HCT116 (cell line): ENCODE measurements at regions not wholly inside any gene's neighbourhood (a gene's known extent, or its start where the extent isn't known, plus 50 kb on each side); places are given as distances from the start of the nearest gene placed in this dataset.

Experiments
- ATAC-seq: fragments of 200-7000 bp; cut with Tn5 transposase; 2 replicates; pipeline ENCODE4 v1.9.1; 2020; ENCODE audit warnings: mild to moderate bottlenecking, moderate library complexity
- BruUV-seq: library from RNA; stranded (reverse); fragments of 400-500 nt; replicated peaks from 2 replicates; lab custom pipeline; 2021; lab: Mats Ljungman, UMichigan
- CTCF ChIA-PET: fragments of 300-600 bp; sonication (Branson Sonifier 250); formaldehyde crosslinking; loops from one replicate; lab custom pipeline; 2021; ENCODE audit warnings: antibody characterized with exemption; lab: Charles Lee
- POLR2A ChIA-PET: fragments of 300-600, 350-600 bp; sonication (Branson Sonifier 250); formaldehyde crosslinking; loops from one replicate; lab custom pipeline; 2021; ENCODE audit warnings: antibody characterized with exemption; lab: Charles Lee
- RAD21 ChIA-PET, 2 experiments: fragments of 300-600 bp; sonication (Branson Sonifier 250); formaldehyde crosslinking; loops; one replicate each; lab custom pipeline; 2023; ENCODE audit warnings: low total read pairs in 2 of 2; ENCODE audit not compliant: uncharacterized antibody in 2 of 2, unreplicated experiment in 2 of 2, low non-redundant PET in 1 of 2; lab: Charles Lee
- DNase-seq: peaks from one replicate; pipeline ENCODE4 v3.0.0-alpha.2; 2010; ENCODE audit warnings: low read depth, low spot score
- H2AFZ ChIP-seq: fragments of 200-600 bp; shearing (Covaris generic), sonication (generic); 2 replicates; pipeline ENCODE4 v1.6.1; 2017; ENCODE audit warnings: low read depth, mixed run types, mixed read lengths, antibody characterized with exemption, low read length; ENCODE audit not compliant: poor library complexity, severe bottlenecking
- H3K27ac ChIP-seq: 2 replicates; pipeline ENCODE4 v1.5.1; 2012; ENCODE audit warnings: low read depth, low read length
- H3K27me3 ChIP-seq: fragments of 200-600 bp; sonication (generic); 2 replicates; pipeline ENCODE4 v1.6.1; 2016; ENCODE audit warnings: mixed run types, low read length, mixed read lengths; ENCODE audit not compliant: insufficient read depth
- H3K36me3 ChIP-seq, 2 experiments: fragments of 200-500 bp in 1 of 2; fragments of 200-600 bp in 1 of 2; sonication (Bioruptor generic) in 1 of 2; sonication (generic) in 1 of 2; 2 replicates each; pipeline versions ENCODE4 v1.5.1 to v1.6.1; 2014 to 2016; ENCODE audit warnings: low read length in 2 of 2, inconsistent platforms in 1 of 2, mixed read lengths in 1 of 2, mixed run types in 1 of 2; ENCODE audit not compliant: insufficient read depth in 2 of 2, control insufficient read depth in 1 of 2
- H3K4me1 ChIP-seq, 2 experiments: fragments of 200-600 bp in 1 of 2; sonication (generic) in 1 of 2; 2 replicates each; pipeline versions ENCODE4 v1.5.1 to v1.6.1; 2012 to 2017; ENCODE audit warnings: low read length in 2 of 2, inconsistent platforms in 1 of 2, mild to moderate bottlenecking in 1 of 2, mixed read lengths in 1 of 2, mixed run types in 1 of 2, moderate library complexity in 1 of 2; ENCODE audit not compliant: insufficient read depth in 2 of 2, control insufficient read depth in 1 of 2
- H3K4me2 ChIP-seq: fragments of 200-600 bp; sonication (generic); 2 replicates; pipeline ENCODE4 v1.6.1; 2017; ENCODE audit warnings: mixed run types, low read length, mixed read lengths
- H3K4me3 ChIP-seq, 2 experiments: fragments of 200-600 bp in 1 of 2; sonication (generic) in 1 of 2; replicated peaks in 1 of 2; 2 replicates each; pipeline ENCODE4 v1.5.1; 2011 to 2016; ENCODE audit warnings: low read length in 2 of 2, control low read depth in 1 of 2, low read depth in 1 of 2, mild to moderate bottlenecking in 1 of 2, mixed read lengths in 1 of 2, mixed run types in 1 of 2
- H3K79me2 ChIP-seq: fragments of 200-600 bp; sonication (generic); 2 replicates; pipeline ENCODE4 v1.6.1; 2017; ENCODE audit warnings: mild to moderate bottlenecking, mixed run types, low read length, moderate library complexity, mixed read lengths; ENCODE audit not compliant: insufficient read depth
- H3K9ac ChIP-seq: fragments of 200-600 bp; sonication (generic); 2 replicates; pipeline ENCODE4 v1.6.1; 2016; ENCODE audit warnings: low read length, mixed read lengths
- H3K9me2 ChIP-seq: fragments of 200-600 bp; sonication (generic), shearing (Covaris generic); 2 replicates; pipeline ENCODE4 v1.6.1; 2017; ENCODE audit warnings: mixed run types, mild to moderate bottlenecking, moderate library complexity; ENCODE audit not compliant: insufficient read depth
- H3K9me3 ChIP-seq, 2 experiments: fragments of 200-500 bp in 1 of 2; fragments of 200-600 bp in 1 of 2; sonication (Bioruptor generic) in 1 of 2; sonication (generic) in 1 of 2; 2 replicates each; pipeline ENCODE4 v1.6.1; 2014 to 2017; ENCODE audit warnings: low read length in 2 of 2, mixed read lengths in 2 of 2, inconsistent platforms in 1 of 2, low read depth in 1 of 2, mild to moderate bottlenecking in 1 of 2, mixed run types in 1 of 2, moderate library complexity in 1 of 2; ENCODE audit not compliant: control insufficient read depth in 1 of 2, insufficient read depth in 1 of 2
- H4K20me1 ChIP-seq: fragments of 200-600 bp; sonication (generic), shearing (Covaris generic); 2 replicates; pipeline ENCODE4 v1.6.1; 2017; ENCODE audit warnings: mixed run types, mild to moderate bottlenecking, moderate library complexity; ENCODE audit not compliant: insufficient read depth
- EGR1 ChIP-seq: IDR thresholded peaks from 2 replicates; pipeline ENCODE4 v1.6.1; 2012; ENCODE audit warnings: low read depth
- ELF1 ChIP-seq: IDR thresholded peaks from 2 replicates; pipeline ENCODE4 v1.6.1; 2012; ENCODE audit warnings: low read depth, borderline replicate concordance
- EZH2phosphoT487 ChIP-seq: fragments of 200-600 bp; IDR thresholded peaks from 2 replicates; pipeline ENCODE4 v1.6.1; 2018; ENCODE audit warnings: antibody characterized with exemption, borderline replicate concordance
- FOSL1 ChIP-seq: IDR thresholded peaks from 2 replicates; pipeline ENCODE4 v1.6.1; 2012; ENCODE audit warnings: low read depth
- POLR2A ChIP-seq: IDR thresholded peaks from 2 replicates; pipeline ENCODE4 v1.7.0; 2011; ENCODE audit warnings: borderline replicate concordance; ENCODE audit not compliant: insufficient read depth, insufficient read length; ENCODE audit errors: extremely low read depth
- POLR2AphosphoS5 ChIP-seq: IDR thresholded peaks from 2 replicates; pipeline ENCODE4 v1.6.1; 2011; ENCODE audit warnings: mild to moderate bottlenecking, low read depth, low read length, moderate library complexity
- RAD21 ChIP-seq: IDR thresholded peaks from 2 replicates; pipeline ENCODE4 v1.6.1; 2012; ENCODE audit warnings: low read depth, mild to moderate bottlenecking
- SIN3A ChIP-seq: IDR thresholded peaks from 2 replicates; pipeline ENCODE4 v1.6.1; 2012; ENCODE audit warnings: low read depth
- SP1 ChIP-seq: IDR thresholded peaks from 2 replicates; pipeline ENCODE4 v1.6.1; 2012; ENCODE audit warnings: low read depth
- SRF ChIP-seq: IDR thresholded peaks from 2 replicates; pipeline ENCODE4 v1.6.1; 2012; ENCODE audit warnings: low read depth
- TCF7L2 ChIP-seq: IDR thresholded peaks from 2 replicates; pipeline ENCODE4 v1.7.0; 2011; ENCODE audit warnings: borderline replicate concordance, inconsistent platforms; ENCODE audit not compliant: insufficient read depth, insufficient read length; ENCODE audit errors: extremely low read depth
- ZNF274 ChIP-seq: fragments of 200-500 bp; sonication (Bioruptor generic); IDR thresholded peaks from 2 replicates; pipeline ENCODE4 v1.6.1; 2014; ENCODE audit warnings: mild to moderate bottlenecking, low read depth, low read length, inconsistent platforms
- intact Hi-C: fragments of 100-400 bp; cut with micrococcal nuclease; formaldehyde crosslinking; loops from 2 replicates; pipeline ENCODE4 v1.10.0; 2022
- TF ChIP-seq, protein P1 (sequence below): IDR thresholded peaks from 2 replicates; pipeline ENCODE4 v1.6.1; 2012
- TF ChIP-seq, protein P2 (sequence below): IDR thresholded peaks from 2 replicates; pipeline ENCODE4 v1.6.1; 2012
- TF ChIP-seq, protein P3 (sequence below): IDR thresholded peaks from 2 replicates; pipeline ENCODE4 v1.6.1; 2011; ENCODE audit warnings: mild to moderate bottlenecking, low read length, moderate library complexity; ENCODE audit not compliant: insufficient replicate concordance; ENCODE audit errors: extremely low read depth
- TF ChIP-seq, protein P4 (sequence below): IDR thresholded peaks from 2 replicates; pipeline ENCODE4 v1.6.1; 2012; ENCODE audit warnings: low read depth
- TF ChIP-seq, protein P5 (sequence below), 3 experiments: fragments of 200-600 bp in 1 of 3; sonication (generic) in 1 of 3; IDR thresholded peaks in 2 of 3; conservative IDR thresholded peaks in 1 of 3; 2 replicates each; pipeline ENCODE4 v1.5.1; 2012 to 2017; ENCODE audit warnings: low read depth in 2 of 3, low read length in 2 of 3, antibody characterized with exemption in 1 of 3, borderline replicate concordance in 1 of 3, control low read depth in 1 of 3, mild to moderate bottlenecking in 1 of 3, mixed read lengths in 1 of 3, mixed run types in 1 of 3, moderate library complexity in 1 of 3; ENCODE audit not compliant: insufficient read depth in 1 of 3

DNA sequence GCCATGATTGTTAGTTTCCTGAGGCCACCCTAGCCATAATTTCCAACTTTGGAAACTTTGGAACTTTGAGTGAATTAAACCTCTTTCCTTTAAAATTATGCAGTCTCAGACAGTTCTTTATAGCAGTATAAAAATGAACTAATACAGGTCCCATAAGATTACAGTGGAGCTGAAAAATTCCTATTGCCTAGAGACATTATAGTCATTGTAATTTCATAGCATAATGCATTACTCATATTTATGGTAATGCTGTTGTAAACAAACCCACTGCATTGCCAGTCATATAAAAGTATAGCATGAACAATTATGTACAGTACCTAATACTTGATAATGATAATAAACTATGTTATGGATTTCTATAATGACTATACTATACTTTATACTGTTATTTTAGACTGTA lies 88.0 kb upstream of the TMEM229A start:
- Histone ChIP-seq H4K20me1 (no peaks in the 10 kb centered on the region), H3K79me2 (no peaks in the 10 kb centered on the region), H3K9ac (no peak overlapping the region), H3K4me3 (no peak overlapping the region), H3K4me1 (no peaks in the 10 kb centered on the region), H3K27me3 (no peaks in the 10 kb centered on the region), H3K9me3 (no peaks in the 10 kb centered on the region), H3K27ac (no peak overlapping the region), H3K36me3 (no peaks in the 10 kb centered on the region), H3K4me2 (no peak overlapping the region), H3K9me2 (no peaks in the 10 kb centered on the region), H2AFZ (no peak overlapping the region)
- BruUV-seq, result no TSS peak
- ChIA-PET RAD21 (no interaction called here), CTCF (no interaction called here), POLR2A (no interaction called here)
- DNase-seq, result no peak
- ATAC-seq, result no peak
- TF ChIP-seq ZNF274 (no peak), POLR2AphosphoS5 (no peak), EZH2phosphoT487 (no peak), SRF (no peak), TCF7L2 (no peak), RAD21 (no peak), SIN3A (no peak), SP1 (no peak), EGR1 (no peak), ELF1 (no peak), FOSL1 (no peak), POLR2A (no peak)
- TF ChIP-seq, protein P1, sequence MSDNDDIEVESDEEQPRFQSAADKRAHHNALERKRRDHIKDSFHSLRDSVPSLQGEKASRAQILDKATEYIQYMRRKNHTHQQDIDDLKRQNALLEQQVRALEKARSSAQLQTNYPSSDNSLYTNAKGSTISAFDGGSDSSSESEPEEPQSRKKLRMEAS, result no peak
- TF ChIP-seq, protein P2, sequence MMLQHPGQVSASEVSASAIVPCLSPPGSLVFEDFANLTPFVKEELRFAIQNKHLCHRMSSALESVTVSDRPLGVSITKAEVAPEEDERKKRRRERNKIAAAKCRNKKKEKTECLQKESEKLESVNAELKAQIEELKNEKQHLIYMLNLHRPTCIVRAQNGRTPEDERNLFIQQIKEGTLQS, result no peak
- TF ChIP-seq, protein P3, sequence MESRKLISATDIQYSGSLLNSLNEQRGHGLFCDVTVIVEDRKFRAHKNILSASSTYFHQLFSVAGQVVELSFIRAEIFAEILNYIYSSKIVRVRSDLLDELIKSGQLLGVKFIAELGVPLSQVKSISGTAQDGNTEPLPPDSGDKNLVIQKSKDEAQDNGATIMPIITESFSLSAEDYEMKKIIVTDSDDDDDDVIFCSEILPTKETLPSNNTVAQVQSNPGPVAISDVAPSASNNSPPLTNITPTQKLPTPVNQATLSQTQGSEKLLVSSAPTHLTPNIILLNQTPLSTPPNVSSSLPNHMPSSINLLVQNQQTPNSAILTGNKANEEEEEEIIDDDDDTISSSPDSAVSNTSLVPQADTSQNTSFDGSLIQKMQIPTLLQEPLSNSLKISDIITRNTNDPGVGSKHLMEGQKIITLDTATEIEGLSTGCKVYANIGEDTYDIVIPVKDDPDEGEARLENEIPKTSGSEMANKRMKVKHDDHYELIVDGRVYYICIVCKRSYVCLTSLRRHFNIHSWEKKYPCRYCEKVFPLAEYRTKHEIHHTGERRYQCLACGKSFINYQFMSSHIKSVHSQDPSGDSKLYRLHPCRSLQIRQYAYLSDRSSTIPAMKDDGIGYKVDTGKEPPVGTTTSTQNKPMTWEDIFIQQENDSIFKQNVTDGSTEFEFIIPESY, result no peak
- TF ChIP-seq, protein P4, sequence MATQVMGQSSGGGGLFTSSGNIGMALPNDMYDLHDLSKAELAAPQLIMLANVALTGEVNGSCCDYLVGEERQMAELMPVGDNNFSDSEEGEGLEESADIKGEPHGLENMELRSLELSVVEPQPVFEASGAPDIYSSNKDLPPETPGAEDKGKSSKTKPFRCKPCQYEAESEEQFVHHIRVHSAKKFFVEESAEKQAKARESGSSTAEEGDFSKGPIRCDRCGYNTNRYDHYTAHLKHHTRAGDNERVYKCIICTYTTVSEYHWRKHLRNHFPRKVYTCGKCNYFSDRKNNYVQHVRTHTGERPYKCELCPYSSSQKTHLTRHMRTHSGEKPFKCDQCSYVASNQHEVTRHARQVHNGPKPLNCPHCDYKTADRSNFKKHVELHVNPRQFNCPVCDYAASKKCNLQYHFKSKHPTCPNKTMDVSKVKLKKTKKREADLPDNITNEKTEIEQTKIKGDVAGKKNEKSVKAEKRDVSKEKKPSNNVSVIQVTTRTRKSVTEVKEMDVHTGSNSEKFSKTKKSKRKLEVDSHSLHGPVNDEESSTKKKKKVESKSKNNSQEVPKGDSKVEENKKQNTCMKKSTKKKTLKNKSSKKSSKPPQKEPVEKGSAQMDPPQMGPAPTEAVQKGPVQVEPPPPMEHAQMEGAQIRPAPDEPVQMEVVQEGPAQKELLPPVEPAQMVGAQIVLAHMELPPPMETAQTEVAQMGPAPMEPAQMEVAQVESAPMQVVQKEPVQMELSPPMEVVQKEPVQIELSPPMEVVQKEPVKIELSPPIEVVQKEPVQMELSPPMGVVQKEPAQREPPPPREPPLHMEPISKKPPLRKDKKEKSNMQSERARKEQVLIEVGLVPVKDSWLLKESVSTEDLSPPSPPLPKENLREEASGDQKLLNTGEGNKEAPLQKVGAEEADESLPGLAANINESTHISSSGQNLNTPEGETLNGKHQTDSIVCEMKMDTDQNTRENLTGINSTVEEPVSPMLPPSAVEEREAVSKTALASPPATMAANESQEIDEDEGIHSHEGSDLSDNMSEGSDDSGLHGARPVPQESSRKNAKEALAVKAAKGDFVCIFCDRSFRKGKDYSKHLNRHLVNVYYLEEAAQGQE, result no peak
- TF ChIP-seq, protein P5, sequence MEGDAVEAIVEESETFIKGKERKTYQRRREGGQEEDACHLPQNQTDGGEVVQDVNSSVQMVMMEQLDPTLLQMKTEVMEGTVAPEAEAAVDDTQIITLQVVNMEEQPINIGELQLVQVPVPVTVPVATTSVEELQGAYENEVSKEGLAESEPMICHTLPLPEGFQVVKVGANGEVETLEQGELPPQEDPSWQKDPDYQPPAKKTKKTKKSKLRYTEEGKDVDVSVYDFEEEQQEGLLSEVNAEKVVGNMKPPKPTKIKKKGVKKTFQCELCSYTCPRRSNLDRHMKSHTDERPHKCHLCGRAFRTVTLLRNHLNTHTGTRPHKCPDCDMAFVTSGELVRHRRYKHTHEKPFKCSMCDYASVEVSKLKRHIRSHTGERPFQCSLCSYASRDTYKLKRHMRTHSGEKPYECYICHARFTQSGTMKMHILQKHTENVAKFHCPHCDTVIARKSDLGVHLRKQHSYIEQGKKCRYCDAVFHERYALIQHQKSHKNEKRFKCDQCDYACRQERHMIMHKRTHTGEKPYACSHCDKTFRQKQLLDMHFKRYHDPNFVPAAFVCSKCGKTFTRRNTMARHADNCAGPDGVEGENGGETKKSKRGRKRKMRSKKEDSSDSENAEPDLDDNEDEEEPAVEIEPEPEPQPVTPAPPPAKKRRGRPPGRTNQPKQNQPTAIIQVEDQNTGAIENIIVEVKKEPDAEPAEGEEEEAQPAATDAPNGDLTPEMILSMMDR (IDR thresholded peaks at IDR 0.05 in 2 of 3, conservative IDR thresholded peaks at IDR 0.05 in 1 of 3; ENCODE audit: borderline replicate concordance in 1 of 3, insufficient read depth in 1 of 3, low read depth in 2 of 3, low read length in 2 of 3), result no peak
- intact Hi-C loops, result no loop called here
